HG03103 (cell line): ENCODE measurements at regions not wholly inside any gene's neighbourhood (a gene's known extent, or its start where the extent isn't known, plus 50 kb on each side); places are given as distances from the start of the nearest gene placed in this dataset.

Source experiments
- ATAC-seq: cut with Tn5 transposase; IDR thresholded peaks from one replicate; pipeline ENCODE4 v1.9.1; 2021; ENCODE audit warnings: low read depth; ENCODE audit not compliant: unreplicated experiment

GRCh38 chr2:139964721-139965440, 1184.7 kb upstream of the NXPH2 start:
- ATAC-seq: no peak

DNA sequence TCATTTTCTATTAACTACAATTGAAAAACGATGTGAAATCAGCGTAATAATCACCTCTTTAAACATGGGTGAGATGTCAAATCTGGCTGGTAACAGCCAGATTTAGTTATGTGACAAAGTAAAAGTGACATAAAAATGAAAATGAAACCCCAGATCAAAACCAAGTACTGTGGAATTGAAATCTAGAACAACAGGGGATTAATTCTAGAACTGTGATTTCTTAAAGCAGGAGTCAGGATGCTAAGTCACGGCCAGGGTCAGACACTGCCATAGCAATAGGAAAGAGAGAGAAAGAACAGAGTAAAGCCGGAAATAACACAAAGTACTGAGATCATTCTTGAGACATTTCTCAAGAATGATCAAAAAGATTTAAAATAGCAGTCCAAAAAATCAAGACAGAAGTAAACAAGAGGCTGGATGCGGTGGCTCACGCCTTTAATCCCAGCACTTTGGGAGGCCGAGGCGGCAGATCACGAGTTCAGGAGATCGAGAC, 1183.7 kb upstream of the NXPH2 start:
- ATAC-seq: no peak

DNA sequence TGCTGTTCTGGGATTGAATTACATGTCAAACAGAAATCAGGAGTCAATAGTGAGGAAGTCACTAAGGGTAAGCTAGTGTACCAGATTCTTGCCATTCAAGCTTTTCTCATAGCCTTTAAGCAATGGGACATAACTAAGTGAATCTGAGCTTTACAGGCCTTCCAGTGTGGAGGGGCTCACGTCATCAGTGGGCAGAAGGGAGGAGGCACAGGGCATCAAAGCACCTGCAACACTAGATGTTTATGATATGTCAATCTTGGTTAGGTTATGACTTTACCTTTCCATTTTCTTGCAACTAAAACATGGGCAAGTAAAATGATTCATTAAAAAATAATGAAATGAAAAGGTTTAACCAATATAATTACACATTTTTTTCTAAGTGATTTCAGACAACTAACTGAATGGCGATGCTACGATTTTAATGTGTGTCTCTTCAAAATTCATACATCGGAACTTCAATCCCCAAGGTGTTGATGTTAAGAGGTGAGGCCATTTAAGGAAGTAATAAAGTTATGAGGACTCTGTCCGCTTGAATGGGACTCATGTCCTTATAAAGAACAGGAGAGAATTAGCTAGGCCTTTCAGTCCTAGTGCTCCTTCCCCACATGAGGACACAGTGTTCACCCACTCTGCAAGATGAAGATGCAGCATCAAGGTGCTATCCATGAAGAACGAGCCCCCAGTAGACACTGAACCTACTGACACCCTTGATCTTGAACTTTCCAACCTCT, 1169.2 kb upstream of the NXPH2 start:
- ATAC-seq: no peak

DNA sequence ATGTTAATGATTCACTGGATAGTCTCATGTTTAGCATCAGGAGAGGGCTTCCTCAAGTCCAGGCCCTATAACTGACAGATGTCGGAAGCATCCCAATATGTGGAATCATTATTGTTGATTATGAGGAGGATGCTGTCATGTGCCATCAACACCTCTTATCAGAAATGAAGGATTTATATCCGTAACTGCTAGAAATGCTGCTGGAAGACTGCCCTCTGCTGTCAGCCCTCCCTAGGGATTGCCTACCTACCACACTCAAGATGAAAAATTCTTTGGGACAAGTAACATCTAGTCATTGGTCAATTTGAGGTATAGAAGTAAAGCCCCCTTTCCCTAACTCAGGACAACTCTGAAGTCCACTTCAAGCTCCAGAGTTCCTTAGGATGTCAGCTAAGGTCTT, 1166.5 kb upstream of the NXPH2 start:
- no peak for ATAC-seq

- ATAC-seq: no peak
Observed at GRCh38 chr2:139940686-139941085, 1160.5 kb upstream of the NXPH2 start.

DNA sequence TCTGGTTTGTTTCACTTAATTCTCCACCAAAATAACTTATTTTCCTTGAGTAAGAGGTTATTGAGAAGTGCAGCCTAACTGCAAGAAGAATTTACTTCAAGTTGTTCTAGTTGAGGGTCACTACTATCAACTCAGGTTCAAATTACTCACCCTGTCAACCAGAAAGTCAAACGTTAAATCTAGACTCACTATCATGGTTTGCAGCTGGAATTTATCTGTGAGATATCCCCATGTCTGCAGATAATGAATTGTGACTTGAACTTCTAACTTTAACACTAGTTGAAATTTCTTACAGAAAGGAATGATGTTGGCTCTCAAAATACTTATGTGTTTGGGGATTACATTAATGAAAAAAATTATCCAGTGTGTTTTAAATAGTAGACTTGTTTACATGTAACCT, 1145.7 kb upstream of the NXPH2 start:
- ATAC-seq: no peak

- ATAC-seq: no peak
Observed at GRCh38 chr2:139924070-139924469, 1143.9 kb upstream of the NXPH2 start.

- ATAC-seq: no peak
Observed at GRCh38 chr2:139918982-139919381, 1138.8 kb upstream of the NXPH2 start.

GRCh38 chr2:139917690-139918384, 1137.6 kb upstream of the NXPH2 start:
- ATAC-seq: no peak

- no peak for ATAC-seq
Observed at GRCh38 chr2:139916822-139917221, 1136.6 kb upstream of the NXPH2 start.

DNA sequence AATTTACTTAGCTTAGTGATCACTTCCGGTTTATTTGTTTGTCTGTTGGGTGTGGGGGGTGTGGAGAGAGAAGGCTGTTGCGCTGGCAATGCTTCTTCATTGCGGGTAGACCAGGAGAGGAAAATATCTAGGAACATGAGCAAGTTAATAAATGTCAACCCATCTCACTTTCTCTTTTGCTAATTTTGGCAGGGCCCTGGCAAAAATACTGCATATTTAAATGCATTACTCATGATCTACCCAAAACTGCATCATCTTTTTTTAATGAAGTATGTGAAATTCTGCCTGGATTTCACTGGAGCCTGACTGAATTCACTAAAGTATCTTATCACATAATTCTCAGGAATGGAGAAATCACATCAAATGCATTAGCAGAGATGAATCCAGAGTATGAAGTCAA, 1131.0 kb upstream of the NXPH2 start:
- no peak for ATAC-seq

DNA sequence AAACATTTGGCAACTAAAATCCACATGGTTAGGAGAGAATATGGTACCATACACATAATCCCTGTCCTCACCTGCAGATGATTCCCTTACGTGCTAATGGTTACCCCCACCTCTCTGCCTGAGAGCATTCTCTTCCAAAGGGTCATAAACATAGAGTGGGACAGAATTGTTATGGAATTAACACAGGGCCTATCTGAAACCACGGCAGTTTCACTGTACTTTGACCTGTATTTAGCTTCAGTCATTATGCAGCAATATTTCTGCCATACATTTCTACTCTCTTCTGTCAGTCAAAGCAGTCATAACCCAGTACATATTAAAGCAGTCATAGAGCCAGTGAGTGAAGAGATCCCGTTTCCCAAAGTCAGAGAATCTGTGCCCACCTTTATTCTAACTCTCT, 1128.9 kb upstream of the NXPH2 start:
- no peak for ATAC-seq

- no peak for ATAC-seq
Observed at GRCh38 chr2:139905624-139906023, 1125.4 kb upstream of the NXPH2 start.

DNA sequence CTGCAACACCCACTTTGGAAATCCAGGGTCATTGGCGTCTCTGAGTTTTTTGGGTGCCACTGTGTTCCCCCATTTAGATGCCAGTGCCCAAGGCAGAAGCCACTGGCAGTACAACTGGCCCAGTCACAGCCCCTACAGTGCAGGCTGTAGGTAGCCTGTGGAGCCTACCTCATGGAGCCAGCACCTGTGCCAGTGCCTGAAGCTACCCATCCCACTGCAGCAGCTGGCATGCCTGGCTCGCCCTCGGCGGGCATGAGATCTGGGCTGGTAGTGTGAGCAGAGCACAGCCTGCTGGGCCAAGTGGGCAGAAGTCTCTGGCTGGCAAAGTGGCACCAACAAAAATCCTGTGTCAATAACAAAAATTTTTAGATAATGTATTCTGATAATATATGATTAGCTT, 1111.4 kb upstream of the NXPH2 start:
- ATAC-seq: no peak

- ATAC-seq: no peak
Observed at GRCh38 chr2:139885921-139886498, 1105.8 kb upstream of the NXPH2 start.

GRCh38 chr2:139876964-139877363, 1096.8 kb upstream of the NXPH2 start:
- ATAC-seq: no peak

GRCh38 chr2:139876321-139876720, 1096.1 kb upstream of the NXPH2 start:
- ATAC-seq: no peak

GRCh38 chr2:139872503-139872902, 1092.3 kb upstream of the NXPH2 start:
- ATAC-seq: no peak

DNA sequence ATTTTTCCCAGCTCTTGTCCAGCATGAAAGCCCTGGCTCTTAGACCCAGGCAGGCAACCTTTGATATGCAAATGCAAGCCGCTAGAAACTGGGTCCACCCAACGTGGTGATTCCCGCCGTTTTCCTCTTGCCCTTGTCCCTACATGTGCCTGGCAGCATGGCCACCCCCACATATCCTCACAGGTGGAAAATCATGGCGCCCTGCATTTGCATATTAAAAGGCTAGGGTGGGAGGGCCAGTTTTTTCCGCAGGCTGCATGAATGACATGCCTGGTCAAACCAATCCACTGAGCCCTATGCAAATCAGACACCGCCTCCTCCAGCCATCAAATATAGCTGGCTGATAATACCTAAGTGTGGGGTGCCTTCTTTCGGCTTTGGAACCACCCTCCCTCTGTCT, 1091.8 kb upstream of the NXPH2 start:
- no peak for ATAC-seq

DNA sequence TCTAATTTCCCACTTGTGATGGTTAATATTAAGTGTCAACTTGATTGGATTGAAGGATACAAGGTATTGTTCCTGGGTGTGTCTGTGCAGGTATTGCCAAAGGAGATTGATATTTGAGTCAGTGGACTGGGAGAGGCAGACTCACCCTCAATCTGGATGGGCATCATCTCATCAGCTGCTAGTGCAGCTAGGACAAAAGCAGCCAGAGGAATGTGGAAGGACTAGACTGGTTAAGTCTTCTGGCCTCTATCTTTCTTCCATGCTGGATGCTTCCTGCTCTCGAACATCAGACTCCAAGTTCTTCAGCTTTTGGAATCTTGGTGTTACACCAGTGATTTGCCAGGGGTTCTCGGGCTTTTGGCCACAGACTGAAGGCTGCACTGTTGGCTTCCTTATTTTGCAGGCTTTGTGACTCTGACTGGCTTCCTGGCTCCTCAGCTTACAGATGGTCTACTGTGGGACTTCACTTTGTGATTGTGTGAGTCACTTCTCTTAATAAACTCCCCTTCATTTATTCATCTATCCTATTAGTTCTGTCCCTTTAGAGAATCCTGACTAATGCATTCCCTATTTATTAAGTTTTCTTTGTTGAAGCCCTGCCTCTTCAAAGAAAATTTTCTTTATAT, 1087.5 kb upstream of the NXPH2 start:
- ATAC-seq: no peak

- no peak for ATAC-seq
Observed at GRCh38 chr2:139864821-139865302, 1084.7 kb upstream of the NXPH2 start.
